ENCODE measurements at regions not wholly inside any gene's neighbourhood (a gene's known extent, or its start where the extent isn't known, plus 50 kb on each side); places are given as distances from the start of the nearest gene placed in this dataset.

DNA sequence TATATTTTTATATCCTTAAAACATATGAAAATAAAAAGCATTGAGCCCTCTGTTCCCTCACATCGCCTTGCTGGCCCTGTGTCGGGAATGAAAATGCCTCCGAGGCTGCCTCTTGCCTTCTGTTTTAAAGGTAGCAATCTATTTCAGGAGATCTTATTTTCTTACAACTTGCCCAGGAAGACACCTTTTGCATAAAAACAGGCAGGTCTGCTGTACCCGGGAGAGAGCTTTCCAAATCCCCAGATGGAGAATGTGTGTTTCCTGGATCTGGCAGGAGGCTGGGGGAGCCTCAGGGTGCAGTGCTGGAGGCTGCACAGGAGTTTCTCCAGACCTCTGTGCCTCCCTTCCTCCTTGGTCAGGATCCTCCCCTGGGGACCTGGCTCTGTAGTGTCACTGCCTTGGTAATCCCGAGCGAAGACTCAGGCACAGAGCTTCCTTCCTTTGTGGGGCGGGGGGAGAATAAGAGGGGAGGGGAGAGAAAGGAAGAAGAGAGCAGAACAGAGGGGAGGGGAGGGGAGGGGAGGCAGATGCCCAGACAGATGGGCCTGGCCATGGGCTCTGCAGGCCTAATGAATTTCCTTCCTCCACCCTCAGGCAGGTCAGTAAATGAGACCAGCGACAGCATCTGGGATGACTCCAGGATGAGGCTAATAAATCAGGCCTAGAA, 104.0 kb upstream of the BOD1 start:
- CTCF ChIA-PET: interaction anchor here (1.0 to 1.5 kb wide), 3 partner anchors 8 to 253 kb away, joined by 3 to 4 read pairs (median 4); no protein-coding TSS in a partner anchor
- no peak for DNase-seq (ENCODE audit: low read depth, low spot score)
- POLR2A ChIA-PET: no interaction called here
- TF ChIP-seq, protein P1, sequence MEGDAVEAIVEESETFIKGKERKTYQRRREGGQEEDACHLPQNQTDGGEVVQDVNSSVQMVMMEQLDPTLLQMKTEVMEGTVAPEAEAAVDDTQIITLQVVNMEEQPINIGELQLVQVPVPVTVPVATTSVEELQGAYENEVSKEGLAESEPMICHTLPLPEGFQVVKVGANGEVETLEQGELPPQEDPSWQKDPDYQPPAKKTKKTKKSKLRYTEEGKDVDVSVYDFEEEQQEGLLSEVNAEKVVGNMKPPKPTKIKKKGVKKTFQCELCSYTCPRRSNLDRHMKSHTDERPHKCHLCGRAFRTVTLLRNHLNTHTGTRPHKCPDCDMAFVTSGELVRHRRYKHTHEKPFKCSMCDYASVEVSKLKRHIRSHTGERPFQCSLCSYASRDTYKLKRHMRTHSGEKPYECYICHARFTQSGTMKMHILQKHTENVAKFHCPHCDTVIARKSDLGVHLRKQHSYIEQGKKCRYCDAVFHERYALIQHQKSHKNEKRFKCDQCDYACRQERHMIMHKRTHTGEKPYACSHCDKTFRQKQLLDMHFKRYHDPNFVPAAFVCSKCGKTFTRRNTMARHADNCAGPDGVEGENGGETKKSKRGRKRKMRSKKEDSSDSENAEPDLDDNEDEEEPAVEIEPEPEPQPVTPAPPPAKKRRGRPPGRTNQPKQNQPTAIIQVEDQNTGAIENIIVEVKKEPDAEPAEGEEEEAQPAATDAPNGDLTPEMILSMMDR (IDR thresholded peaks at IDR 0.05; ENCODE audit: insufficient read depth, low read length, missing control alignments): no peak
- H3K4me3 ChIP-seq (ENCODE audit: low read depth, low read length): no peak overlapping the region

DNA sequence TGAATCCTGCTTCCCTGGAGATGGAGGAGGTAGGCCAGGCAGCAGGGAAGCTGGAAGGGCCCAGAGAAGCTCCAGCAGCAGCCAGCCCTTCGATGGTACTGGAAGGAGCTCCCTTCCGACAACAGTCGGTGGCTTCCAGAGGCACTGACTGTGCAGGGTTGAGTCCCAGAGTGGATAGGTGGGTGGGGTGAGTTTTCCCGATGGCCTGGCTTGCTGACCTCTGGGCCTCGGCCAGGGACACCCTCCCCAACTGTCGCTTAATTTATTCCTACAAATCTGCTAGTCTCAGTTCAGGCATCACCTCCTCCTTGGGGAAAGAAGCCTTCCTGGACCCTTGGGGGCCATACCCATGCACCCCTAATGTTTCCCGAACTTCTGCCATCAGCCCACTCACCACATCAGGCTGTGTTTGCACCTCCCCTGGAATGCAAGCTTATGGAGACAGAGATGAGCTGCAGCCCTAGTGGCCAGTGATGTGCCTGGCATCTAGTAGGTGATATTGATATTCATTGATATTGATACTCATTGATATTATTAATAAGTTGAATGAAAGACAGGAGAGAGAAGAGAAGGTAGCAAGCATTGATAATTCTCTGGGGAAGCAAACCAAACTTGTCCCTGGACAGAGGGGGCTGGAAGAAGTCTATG, 104.6 kb upstream of the BOD1 start:
- CTCF ChIA-PET: interaction anchor here (1.0 to 1.5 kb wide), 2 partner anchors 10 to 252 kb away, joined by 3 to 4 read pairs; no protein-coding TSS in a partner anchor

DNA sequence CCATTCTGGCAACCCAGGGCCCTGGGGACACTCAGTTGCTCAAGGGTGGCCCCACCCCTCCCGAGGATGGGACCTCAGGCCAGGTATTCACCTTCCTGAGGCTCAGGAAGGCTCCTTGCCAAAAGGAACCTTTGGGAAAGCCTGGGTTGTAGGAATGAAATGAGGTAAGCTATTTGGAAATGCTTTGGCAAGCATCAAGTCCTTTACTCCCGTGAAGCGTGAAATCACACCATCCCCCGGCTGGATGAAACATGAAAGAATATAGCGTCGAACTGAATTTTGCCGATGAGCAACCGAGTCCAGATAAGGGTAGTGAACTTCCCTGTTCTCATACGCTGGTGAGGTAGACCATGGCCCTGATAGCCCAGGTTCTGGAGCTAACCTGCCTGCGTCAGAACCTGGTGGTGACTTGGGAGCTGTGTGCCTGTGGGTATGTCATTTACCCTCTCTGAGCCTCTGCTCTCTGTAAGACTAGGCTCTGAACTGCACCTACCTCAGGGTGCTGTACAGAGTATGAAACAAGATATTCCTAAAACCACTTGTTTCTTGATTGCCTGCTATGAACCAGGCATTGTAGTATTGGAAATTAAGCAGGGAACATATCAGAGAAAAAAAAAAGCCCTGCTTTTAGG, 105.3 kb upstream of the BOD1 start:
- ChIA-PET POLR2A (no interaction called here), CTCF (interaction anchor here (1.0 to 1.5 kb wide), 2 partner anchors 9 to 252 kb away, joined by 3 to 4 read pairs; no protein-coding TSS in a partner anchor)
- TF ChIP-seq, protein P1 (IDR thresholded peaks at IDR 0.05; ENCODE audit: insufficient read depth, low read length, missing control alignments): no peak
- H3K4me3 ChIP-seq (ENCODE audit: low read depth, low read length): no peak overlapping the region
- no peak for DNase-seq (ENCODE audit: low read depth, low spot score)

More for the DNA sequence above, 104.6 kb upstream of the BOD1 start:
- no peak overlapping the region for H3K4me3 ChIP-seq (ENCODE audit: low read depth, low read length)
- TF ChIP-seq, protein P1 (IDR thresholded peaks at IDR 0.05; ENCODE audit: insufficient read depth, low read length, missing control alignments): no peak
- no peak for DNase-seq (ENCODE audit: low read depth, low spot score)
- POLR2A ChIA-PET: no interaction called here

DNA sequence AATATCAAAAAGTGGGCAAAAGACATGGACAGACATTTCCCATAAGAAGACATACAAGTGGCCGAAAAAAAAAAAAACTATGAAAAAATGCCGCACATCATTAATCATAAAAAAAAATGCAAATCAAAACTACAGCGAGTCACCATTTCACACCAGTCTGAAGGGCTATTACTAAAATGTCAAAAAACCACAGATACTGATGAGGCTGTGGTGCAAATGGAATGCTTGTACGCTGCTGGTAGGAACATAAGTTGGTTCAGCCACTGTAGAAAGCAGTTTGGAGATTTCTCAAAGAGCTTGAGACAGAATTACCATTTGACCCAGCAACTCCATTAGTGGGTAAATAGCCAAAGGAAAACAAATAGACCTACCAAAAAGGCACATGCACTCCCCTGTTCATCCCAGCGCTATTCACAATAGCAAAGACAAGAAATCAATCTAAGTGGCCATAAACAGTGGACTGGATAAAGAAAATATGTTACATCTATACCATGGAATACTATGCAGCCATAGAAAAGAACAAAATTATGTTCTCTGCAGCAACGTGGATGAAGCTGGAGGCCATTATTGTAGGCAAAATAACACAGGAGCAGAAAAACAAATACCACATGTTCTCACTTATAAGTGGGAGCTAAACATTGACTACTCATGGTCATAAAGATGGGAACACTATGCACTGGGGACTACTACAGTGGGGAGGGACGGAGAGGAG, 110.6 kb upstream of the BOD1 start:
- POLR2A ChIA-PET: no interaction called here
- CTCF ChIA-PET: no interaction called here
- no peak overlapping the region for H3K4me3 ChIP-seq (ENCODE audit: low read depth, low read length)
- no peak for DNase-seq (ENCODE audit: low read depth, low spot score)
- TF ChIP-seq, protein P1 (IDR thresholded peaks at IDR 0.05; ENCODE audit: insufficient read depth, low read length, missing control alignments): no peak

DNA sequence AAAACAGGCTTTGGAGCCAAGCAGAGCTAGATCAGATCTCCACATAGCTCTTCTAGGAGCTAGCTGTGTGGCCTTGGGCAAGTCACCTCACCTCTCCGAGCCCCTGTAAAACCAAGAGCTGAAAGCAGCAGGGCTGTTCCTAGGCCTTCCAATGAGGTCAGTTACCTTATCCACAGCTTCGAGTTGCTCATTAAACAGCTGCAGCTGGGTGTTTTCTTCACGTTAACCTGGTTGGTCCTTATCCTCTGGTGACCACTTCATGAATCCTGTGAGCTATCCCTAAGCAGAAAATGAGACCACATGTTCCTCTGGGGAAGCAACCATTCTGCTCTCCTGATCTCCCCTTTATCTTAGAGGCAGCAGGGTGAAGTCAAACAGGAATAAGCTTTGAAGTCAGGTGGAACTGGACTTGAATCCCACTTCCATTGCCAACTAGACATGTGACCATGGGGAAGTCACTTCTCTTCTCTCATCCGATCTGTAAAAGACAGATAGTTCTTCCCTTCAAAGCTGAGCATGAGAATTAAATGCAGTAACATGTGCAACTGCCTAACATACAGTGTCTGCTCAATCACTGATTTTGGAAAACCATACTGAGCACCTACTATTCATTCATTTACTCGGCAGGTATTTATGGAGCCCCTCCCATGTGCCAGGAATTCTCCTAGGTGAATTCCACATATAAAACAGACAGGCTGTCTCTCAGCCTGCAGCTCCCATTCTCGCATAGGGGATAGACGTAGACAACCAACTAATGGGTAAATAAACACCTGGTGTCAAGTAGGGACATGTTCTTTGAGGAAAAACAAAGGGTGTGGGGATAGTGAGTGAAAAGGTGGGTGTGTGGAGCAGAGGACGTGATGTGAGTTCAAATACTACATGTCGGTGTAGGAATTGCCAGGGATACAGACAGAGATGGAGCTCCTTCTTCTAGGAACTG, 111.7 kb upstream of the BOD1 start:
- TF ChIP-seq, protein P1 (IDR thresholded peaks at IDR 0.05; ENCODE audit: insufficient read depth, low read length, missing control alignments): no peak
- CTCF ChIA-PET: interaction anchor here (1.5 kb wide), 1 partner anchor 8 kb away, joined by 4 read pairs; no protein-coding TSS in a partner anchor
- POLR2A ChIA-PET: no interaction called here
- DNase-seq (ENCODE audit: low read depth, low spot score): no peak
- H3K4me3 ChIP-seq (ENCODE audit: low read depth, low read length): no peak overlapping the region
